NT2/D1 (cell line): ENCODE measurements at regions not wholly inside any gene's neighbourhood (a gene's known extent, or its start where the extent isn't known, plus 50 kb on each side); places are given as distances from the start of the nearest gene placed in this dataset.
A peak's percentile ranks its signal among the peaks of the same experiment; 100 is the strongest.
"Not testable (repeated sequence)": the region's sequence is repeated elsewhere in the genome, so short reads cannot be mapped to it uniquely, and the experiment has no call there.

Experiments used
- DNase-seq: peaks from one replicate; pipeline ENCODE4 v3.0.0-alpha.2; 2011; ENCODE audit warnings: low read depth, low spot score
- H3K27me3 ChIP-seq: 2 replicates; pipeline ENCODE4 v1.6.0; 2011; ENCODE audit warnings: mild to moderate bottlenecking; ENCODE audit not compliant: insufficient read length, insufficient read depth
- H3K36me3 ChIP-seq: 2 replicates; pipeline ENCODE4 v1.6.1; 2011; ENCODE audit warnings: mild to moderate bottlenecking, low read length, mixed read lengths; ENCODE audit not compliant: insufficient read depth, insufficient read length
- H3K4me1 ChIP-seq: 2 replicates; pipeline ENCODE4 v1.5.1; 2011; ENCODE audit not compliant: insufficient read depth, insufficient read length
- H3K4me3 ChIP-seq: 2 replicates; pipeline ENCODE4 v1.5.1; 2011; ENCODE audit warnings: low read depth; ENCODE audit not compliant: insufficient read length
- H3K9ac ChIP-seq: 2 replicates; pipeline ENCODE4 v1.6.0; 2011; ENCODE audit warnings: low read depth; ENCODE audit not compliant: insufficient read length
- H3K9me3 ChIP-seq: 2 replicates; pipeline ENCODE4 v1.5.1; 2011; ENCODE audit warnings: mild to moderate bottlenecking, low read length; ENCODE audit not compliant: insufficient read depth
- SUZ12 ChIP-seq: IDR thresholded peaks from 2 replicates; pipeline ENCODE4 v1.6.1; 2011; ENCODE audit not compliant: insufficient read length, insufficient read depth; ENCODE audit errors: extremely low read depth
- YY1 ChIP-seq: IDR thresholded peaks from 2 replicates; pipeline ENCODE4 v1.6.1; 2011; ENCODE audit not compliant: insufficient read length, insufficient read depth
- ZNF274 ChIP-seq: IDR thresholded peaks from 2 replicates; pipeline ENCODE4 v1.6.1; 2011; ENCODE audit warnings: mild to moderate bottlenecking, low read depth, low read length

- Histone ChIP-seq H3K27me3 (no peaks in the 10 kb centered on the region), H3K4me1 (no peaks in the 10 kb centered on the region), H3K9me3 (no peaks in the 10 kb centered on the region), H3K36me3 (no peaks in the 10 kb centered on the region), H3K9ac (no peak overlapping the region), H3K4me3 (no peak overlapping the region)
- DNase-seq = no peak
- TF ChIP-seq ZNF274 = no peak
- no peak for TF ChIP-seq YY1
- no peak for TF ChIP-seq SUZ12
Observed at GRCh38 chr10:16119445-16119844, 259.1 kb upstream of the MINDY3 start.

- Histone ChIP-seq H3K4me3 (no peak overlapping the region), H3K9me3 (no peaks in the 10 kb centered on the region), H3K27me3 (no peaks in the 10 kb centered on the region), H3K9ac (no peak overlapping the region), H3K4me1 (no peaks in the 10 kb centered on the region), H3K36me3 (no peaks in the 10 kb centered on the region)
- TF ChIP-seq ZNF274 (no peak), SUZ12 (no peak)
- DNase-seq = no peak
Observed at GRCh38 chr10:16120563-16120962, 260.3 kb upstream of the MINDY3 start.

- Histone ChIP-seq H3K27me3 (no peaks in the 10 kb centered on the region), H3K9ac (no peak overlapping the region), H3K9me3 (peaks cover under 1% of the 10 kb centered on the region; the same call in 1 of the 2 replicates), H3K36me3 (no peaks in the 10 kb centered on the region), H3K4me1 (no peaks in the 10 kb centered on the region), H3K4me3 (no peak overlapping the region)
- DNase-seq = no peak
- TF ChIP-seq SUZ12 (no peak), YY1 (no peak), ZNF274 (no peak)
Observed at GRCh38 chr10:16141499-16141898, 281.2 kb upstream of the MINDY3 start.

- Histone ChIP-seq H3K9ac (no peak overlapping the region), H3K4me3 (no peak overlapping the region), H3K27me3 (no peaks in the 10 kb centered on the region), H3K9me3 (peaks cover 4% of the 10 kb centered on the region; the same call in 1 of the 2 replicates), H3K36me3 (no peaks in the 10 kb centered on the region), H3K4me1 (no peaks in the 10 kb centered on the region)
- TF ChIP-seq YY1 (no peak), SUZ12 (no peak), ZNF274 (no peak)
- no peak for DNase-seq
Observed at GRCh38 chr10:16146993-16147392, 286.7 kb upstream of the MINDY3 start.

GRCh38 chr10:16155834-16156233, 281.0 kb upstream of the PTER start:
- Histone ChIP-seq H3K9ac (no peak overlapping the region), H3K4me1 (peaks cover 2% of the 10 kb centered on the region), H3K4me3 (no peak overlapping the region), H3K36me3 (no peaks in the 10 kb centered on the region), H3K9me3 (no peaks in the 10 kb centered on the region), H3K27me3 (no peaks in the 10 kb centered on the region)
- DNase-seq = peak; percentile 6
- no peak for TF ChIP-seq YY1
- TF ChIP-seq SUZ12 = no peak
- TF ChIP-seq ZNF274 = no peak

GRCh38 chr10:16156681-16157080, 280.1 kb upstream of the PTER start:
- Histone ChIP-seq H3K4me3 (no peak overlapping the region), H3K36me3 (no peaks in the 10 kb centered on the region), H3K9me3 (no peaks in the 10 kb centered on the region), H3K4me1 (peaks cover 2% of the 10 kb centered on the region), H3K27me3 (no peaks in the 10 kb centered on the region), H3K9ac (no peak overlapping the region)
- DNase-seq = no peak
- TF ChIP-seq ZNF274 (no peak), SUZ12 (no peak)

GRCh38 chr10:16165067-16165466, 271.7 kb upstream of the PTER start:
- DNase-seq, H3K36me3 ChIP-seq, H3K4me3 ChIP-seq: not testable (repeated sequence)

GRCh38 chr10:16182144-16182543, 254.7 kb upstream of the PTER start:
- DNase-seq = no peak
- Histone ChIP-seq H3K4me3 (no peak overlapping the region), H3K4me1 (no peaks in the 10 kb centered on the region), H3K36me3 (no peaks in the 10 kb centered on the region), H3K9ac (no peak overlapping the region), H3K27me3 (no peaks in the 10 kb centered on the region), H3K9me3 (peaks cover 24% of the 10 kb centered on the region; the same call in 1 of the 2 replicates)
- TF ChIP-seq SUZ12 (no peak), ZNF274 (no peak), YY1 (no peak)

More at GRCh38 chr10:16165067-16165466, 271.7 kb upstream of the PTER start:
- H3K4me1 ChIP-seq, H3K9me3 ChIP-seq, H3K9ac ChIP-seq, H3K27me3 ChIP-seq: not testable (repeated sequence)
